CD14-positive monocyte (primary cell): ENCODE measurements at regions not wholly inside any gene's neighbourhood (a gene's known extent, or its start where the extent isn't known, plus 50 kb on each side); places are given as distances from the start of the nearest gene placed in this dataset.

ENCODE experiments used
- DNase-seq, 3 donors: peaks; one replicate each; pipeline ENCODE4 v3.0.0-alpha.2; 2011 to 2022
- H2AFZ ChIP-seq: 2 replicates; pipeline ENCODE4 v1.6.0; 2012; ENCODE audit warnings: mild to moderate bottlenecking, low read depth, low read length, inconsistent platforms; ENCODE audit not compliant: insufficient read depth, poor library complexity, severe bottlenecking
- H3K27ac ChIP-seq, 2 donors: 1 replicate in 1 of 2; 2 replicates in 1 of 2; pipeline ENCODE4 v1.5.1; 2012 to 2013; ENCODE audit warnings: low read length in 2 of 2, control low read depth in 1 of 2, inconsistent platforms in 1 of 2, low read depth in 1 of 2, mild to moderate bottlenecking in 1 of 2
- H3K27me3 ChIP-seq, 2 donors: one replicate each; pipeline versions ENCODE4 v1.6.0 to v1.6.1; 2011 to 2013; ENCODE audit warnings: low read length in 2 of 2; ENCODE audit not compliant: control insufficient read depth in 2 of 2, insufficient read depth in 2 of 2
- H3K36me3 ChIP-seq, 2 donors: replicated peaks in 1 of 2; 1 replicate in 1 of 2; 2 replicates in 1 of 2; pipeline versions ENCODE4 v1.5.1 to v1.6.1; 2012 to 2013; ENCODE audit warnings: low read length in 2 of 2, control low read depth in 1 of 2, inconsistent platforms in 1 of 2, mild to moderate bottlenecking in 1 of 2; ENCODE audit not compliant: insufficient read depth in 2 of 2, control insufficient read depth in 1 of 2
- H3K4me1 ChIP-seq, 2 donors: 1 replicate in 1 of 2; 2 replicates in 1 of 2; pipeline versions ENCODE4 v1.5.1 to v1.6.1; 2012 to 2013; ENCODE audit warnings: low read length in 2 of 2, control low read depth in 1 of 2, inconsistent platforms in 1 of 2, mild to moderate bottlenecking in 1 of 2, moderate library complexity in 1 of 2; ENCODE audit not compliant: insufficient read depth in 2 of 2, control insufficient read depth in 1 of 2
- H3K4me2 ChIP-seq: replicated peaks from 2 replicates; pipeline ENCODE3; 2012; ENCODE audit warnings: low read length, moderate library complexity, mild to moderate bottlenecking; ENCODE audit not compliant: poor library complexity, severe bottlenecking; ENCODE audit errors: extremely low read depth
- H3K4me3 ChIP-seq, 3 experiments: fragments of 200-600 bp in 1 of 3; sonication (generic) in 1 of 3; replicated peaks in 1 of 3; 1 replicate in 2 of 3; 2 replicates in 1 of 3; pipeline ENCODE4 v1.5.1; 2011 to 2013; ENCODE audit warnings: low read length in 3 of 3, mild to moderate bottlenecking in 3 of 3, control low read depth in 2 of 3, low read depth in 2 of 3, inconsistent platforms in 1 of 3, moderate library complexity in 1 of 3
- H3K79me2 ChIP-seq: 2 replicates; pipeline ENCODE4 v1.6.0; 2012; ENCODE audit warnings: mild to moderate bottlenecking, control low read depth, inconsistent platforms, low read length, moderate library complexity; ENCODE audit not compliant: insufficient read depth
- H3K9ac ChIP-seq: 2 replicates; pipeline ENCODE4 v1.6.0; 2017; ENCODE audit warnings: low read length, mild to moderate bottlenecking; ENCODE audit not compliant: insufficient read depth, poor library complexity, severe bottlenecking
- H3K9me3 ChIP-seq, 2 donors: replicated peaks in 1 of 2; 1 replicate in 1 of 2; 2 replicates in 1 of 2; pipeline versions ENCODE4 v1.5.1 to v1.6.1; 2012 to 2013; ENCODE audit warnings: low read length in 2 of 2, control low read depth in 1 of 2; ENCODE audit not compliant: control insufficient read depth in 1 of 2, insufficient read depth in 1 of 2
- H4K20me1 ChIP-seq: 2 replicates; pipeline ENCODE4 v1.6.0; 2012; ENCODE audit warnings: mild to moderate bottlenecking, low read length, control low read depth, moderate library complexity; ENCODE audit not compliant: insufficient read depth
- H3K27ac Mint-ChIP-seq, 7 donors: one replicate each; pipeline ENCODE4 v1.8.0; 2020; ENCODE audit warnings: mild to moderate bottlenecking in 7 of 7, mixed read lengths in 7 of 7, moderate library complexity in 6 of 7, inconsistent platforms in 2 of 7
- H3K27me3 Mint-ChIP-seq, 3 donors: one replicate each; pipeline ENCODE4 v1.8.0; 2021 to 2022; ENCODE audit warnings: low read depth in 3 of 3, mild to moderate bottlenecking in 3 of 3, mixed read lengths in 3 of 3, moderate library complexity in 3 of 3, inconsistent platforms in 1 of 3
- H3K36me3 Mint-ChIP-seq, 2 donors: one replicate each; pipeline ENCODE4 v1.8.0; 2020; ENCODE audit warnings: mixed read lengths in 2 of 2, inconsistent platforms in 1 of 2, mild to moderate bottlenecking in 1 of 2
- H3K4me1 Mint-ChIP-seq: one replicate; pipeline ENCODE4 v1.8.0; 2020; ENCODE audit warnings: mild to moderate bottlenecking, mixed read lengths
- H3K4me3 Mint-ChIP-seq, 2 donors: one replicate each; pipeline ENCODE4 v1.8.0; 2020; ENCODE audit warnings: mild to moderate bottlenecking in 2 of 2, mixed read lengths in 2 of 2, moderate library complexity in 1 of 2
- H3K9me3 Mint-ChIP-seq, 7 donors: one replicate each; pipeline ENCODE4 v1.8.0; 2020 to 2022; ENCODE audit warnings: mixed read lengths in 7 of 7, mild to moderate bottlenecking in 6 of 7, moderate library complexity in 6 of 7, inconsistent platforms in 2 of 7
- CTCF ChIP-seq: fragments of 200-600 bp; IDR thresholded peaks from one replicate; pipeline ENCODE4 v1.8.0; 2022; ENCODE audit warnings: antibody characterized with exemption, mild to moderate bottlenecking
- WGBS: methylation state at CpG from one replicate; pipeline ENCODE4 v1.1.5; 2013; ENCODE audit warnings: missing lambda C conversion rate; ENCODE audit not compliant: insufficient coverage; 5-methylcytosine and 5-hydroxymethylcytosine counted together
- intact Hi-C, 2 donors: fragments of 100-400 bp; cut with micrococcal nuclease; formaldehyde crosslinking; loops; one replicate each; pipeline versions ENCODE4 v1.15.0 to v1.15.1; 2023

GRCh38 chr4:60562334-60562733, 637.8 kb upstream of the ADGRL3 start:
- H3K27ac Mint-ChIP-seq: no peak overlapping the region
- no peak overlapping the region for H3K4me3 Mint-ChIP-seq
- H3K4me1 ChIP-seq: no peaks in the 10 kb centered on the region
- H3K4me2 ChIP-seq: no peak overlapping the region
- no peak for TF ChIP-seq CTCF
- H3K9me3 ChIP-seq: no peaks in the 10 kb centered on the region
- no peaks in the 10 kb centered on the region for H3K36me3 Mint-ChIP-seq
- no peak overlapping the region for H3K4me3 ChIP-seq
- H3K9me3 Mint-ChIP-seq: peaks cover 0 to 3% (median under 1%) of the 10 kb centered on the region in 7 donors
- H3K36me3 ChIP-seq: no peaks in the 10 kb centered on the region
- intact Hi-C loops: no loop called here
- H3K27ac ChIP-seq: no peak overlapping the region
- H4K20me1 ChIP-seq: no peaks in the 10 kb centered on the region
- no peak overlapping the region for H3K9ac ChIP-seq
- no peaks in the 10 kb centered on the region for H3K27me3 Mint-ChIP-seq
- H3K4me1 Mint-ChIP-seq: no peaks in the 10 kb centered on the region
- H3K27me3 ChIP-seq: no peaks in the 10 kb centered on the region
- WGBS: no CpG with 5 or more reads among the region's 2 CpGs
- no peak for DNase-seq
- no peak overlapping the region for H2AFZ ChIP-seq
- no peaks in the 10 kb centered on the region for H3K79me2 ChIP-seq

GRCh38 chr4:60565558-60565957, 634.6 kb upstream of the ADGRL3 start:
- peaks cover 1 to 11% (median 6%) of the 10 kb centered on the region in 7 donors for H3K9me3 Mint-ChIP-seq
- no peaks in the 10 kb centered on the region for H3K36me3 ChIP-seq
- H3K36me3 Mint-ChIP-seq: no peaks in the 10 kb centered on the region
- no peak overlapping the region for H2AFZ ChIP-seq
- TF ChIP-seq CTCF: no peak
- no peak overlapping the region for H3K27ac Mint-ChIP-seq
- H3K4me2 ChIP-seq: no peak overlapping the region
- H3K27me3 Mint-ChIP-seq: no peaks in the 10 kb centered on the region
- WGBS: 95% methylated on average over 6 of the region's 7 CpGs
- no peaks in the 10 kb centered on the region for H3K27me3 ChIP-seq
- H3K4me1 Mint-ChIP-seq: no peaks in the 10 kb centered on the region
- H3K9me3 ChIP-seq: peaks cover 13 to 16% of the 10 kb centered on the region in 2 donors
- no peak overlapping the region for H3K4me3 Mint-ChIP-seq
- H3K79me2 ChIP-seq: no peaks in the 10 kb centered on the region
- H3K4me1 ChIP-seq: no peaks in the 10 kb centered on the region
- no peak overlapping the region for H3K4me3 ChIP-seq
- no peaks in the 10 kb centered on the region for H4K20me1 ChIP-seq
- no peak overlapping the region for H3K27ac ChIP-seq
- H3K9ac ChIP-seq: no peak overlapping the region
- intact Hi-C loops: no loop called here
- DNase-seq: no peak
